HG03354 (cell line): ENCODE measurements at regions not wholly inside any gene's neighbourhood (a gene's known extent, or its start where the extent isn't known, plus 50 kb on each side); places are given as distances from the start of the nearest gene placed in this dataset.

Experiments used
- ATAC-seq: cut with Tn5 transposase; IDR thresholded peaks from one replicate; pipeline ENCODE4 v1.9.1; 2021; ENCODE audit warnings: mild to moderate bottlenecking; ENCODE audit not compliant: unreplicated experiment, poor library complexity, severe bottlenecking

DNA sequence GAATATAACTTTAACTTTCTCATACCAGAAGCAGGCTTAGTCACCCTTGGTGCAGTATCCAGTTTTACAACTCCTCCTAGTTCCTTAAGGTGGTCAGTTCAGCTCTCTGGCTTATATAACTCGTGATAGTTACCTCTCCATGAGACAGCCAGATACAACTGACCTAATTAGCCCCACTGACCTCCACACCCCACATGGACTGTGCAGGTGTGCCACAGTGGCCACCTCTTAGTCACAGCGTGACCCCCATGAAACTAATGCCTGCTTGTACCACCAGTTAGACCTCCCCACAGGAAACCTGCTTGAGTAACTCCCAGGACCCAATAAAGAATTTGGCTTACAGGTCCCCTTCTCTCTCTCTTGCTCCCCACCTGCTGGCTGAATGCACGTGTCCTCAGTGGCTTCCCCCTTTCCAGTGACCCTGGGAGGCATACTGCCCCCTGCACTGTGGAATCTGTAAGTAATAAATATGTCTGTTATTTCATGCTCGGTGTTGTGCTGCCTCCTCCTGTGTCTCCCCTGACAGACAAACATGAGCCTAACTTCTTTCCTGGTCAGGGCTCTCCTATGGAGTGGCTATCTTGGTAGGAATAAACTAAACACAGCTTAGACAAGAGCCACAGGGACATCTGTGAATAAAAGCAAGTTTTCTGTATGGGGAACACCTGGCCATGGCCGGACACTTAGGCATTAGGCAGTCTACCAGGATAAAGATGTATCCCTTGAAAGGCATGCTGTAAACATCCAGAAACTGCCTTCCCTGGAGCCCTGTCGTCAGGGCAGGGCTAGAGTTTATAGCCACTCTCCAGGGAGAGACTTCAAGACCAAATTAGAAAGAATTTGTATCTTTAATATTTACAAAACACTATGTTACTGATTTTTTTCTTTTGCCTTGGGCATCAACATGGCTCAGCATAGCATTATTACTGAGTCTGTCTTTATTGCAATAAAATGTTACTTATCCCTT lies 209.7 kb upstream of the BOD1L1 start:
- no peak for ATAC-seq

DNA sequence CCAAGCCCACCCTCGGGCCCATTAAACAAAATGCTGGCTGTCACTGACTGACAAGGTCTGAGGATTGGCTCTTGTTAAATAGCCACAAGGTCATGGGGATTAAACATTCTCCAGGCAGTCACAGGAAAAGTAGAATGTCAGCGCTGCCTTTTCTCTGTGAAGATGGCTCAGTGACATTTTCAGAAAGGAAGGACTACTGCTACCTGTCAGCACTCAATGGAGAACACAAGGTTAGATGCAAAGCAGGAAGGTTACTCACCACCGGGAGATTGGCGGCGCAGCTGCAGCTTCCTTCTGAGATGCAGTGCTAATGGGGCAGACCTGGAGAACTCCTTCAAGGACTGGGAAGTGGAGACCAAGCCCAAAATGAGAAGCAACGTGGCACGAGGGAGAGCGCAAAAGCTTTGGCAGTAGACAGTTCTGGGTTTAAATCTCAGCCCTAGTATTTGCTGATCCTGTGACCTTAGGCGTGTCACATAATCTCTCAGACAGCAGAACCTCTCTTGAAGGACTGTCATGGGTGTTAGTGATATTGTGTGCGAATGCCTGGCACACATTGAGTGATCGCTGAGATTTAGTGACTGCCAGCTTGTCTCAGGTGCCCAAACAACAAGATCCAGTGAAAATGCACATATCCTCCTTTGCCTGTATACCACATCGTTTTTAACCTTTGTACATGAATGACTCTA lies 213.1 kb upstream of the BOD1L1 start:
- ATAC-seq: no peak

DNA sequence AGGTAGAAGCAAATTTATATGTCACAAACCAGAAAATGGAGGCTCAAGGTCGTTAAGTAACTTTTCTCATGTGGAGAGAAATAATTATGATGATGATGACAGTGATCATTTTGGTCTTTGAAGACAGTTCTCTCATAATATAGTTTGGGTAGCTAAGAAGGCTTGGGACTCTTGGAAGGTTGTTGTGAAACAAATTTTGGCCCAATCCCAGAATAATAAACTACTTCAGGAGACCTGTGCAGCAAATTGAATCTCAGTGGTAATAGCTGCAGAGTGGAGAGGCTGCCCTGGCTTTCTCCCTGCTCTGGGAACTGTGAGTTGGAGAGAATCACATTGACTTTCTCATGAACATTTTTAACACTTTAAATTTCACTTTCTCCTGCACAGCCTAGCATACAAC lies 217.2 kb upstream of the BOD1L1 start:
- no peak for ATAC-seq

DNA sequence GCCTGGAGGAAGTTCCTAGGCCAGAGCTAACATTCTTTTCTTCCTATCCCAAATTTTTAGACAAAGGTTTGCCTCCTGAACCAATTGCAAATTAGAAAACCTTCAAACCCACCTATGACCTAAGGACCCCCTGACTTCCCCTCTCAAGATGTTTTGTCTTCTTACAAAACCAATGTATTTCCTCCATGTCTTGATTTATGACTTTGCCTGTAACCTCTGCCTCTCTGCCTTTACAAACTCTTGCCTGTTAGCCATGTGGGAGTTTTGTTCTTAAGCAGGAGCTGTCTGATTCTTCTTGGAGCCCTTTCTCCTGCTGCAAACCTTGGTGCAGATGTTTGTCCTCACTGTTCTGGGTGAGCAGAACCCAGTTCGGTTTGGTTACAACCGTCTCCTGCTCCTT lies 222.3 kb upstream of the BOD1L1 start:
- no peak for ATAC-seq

DNA sequence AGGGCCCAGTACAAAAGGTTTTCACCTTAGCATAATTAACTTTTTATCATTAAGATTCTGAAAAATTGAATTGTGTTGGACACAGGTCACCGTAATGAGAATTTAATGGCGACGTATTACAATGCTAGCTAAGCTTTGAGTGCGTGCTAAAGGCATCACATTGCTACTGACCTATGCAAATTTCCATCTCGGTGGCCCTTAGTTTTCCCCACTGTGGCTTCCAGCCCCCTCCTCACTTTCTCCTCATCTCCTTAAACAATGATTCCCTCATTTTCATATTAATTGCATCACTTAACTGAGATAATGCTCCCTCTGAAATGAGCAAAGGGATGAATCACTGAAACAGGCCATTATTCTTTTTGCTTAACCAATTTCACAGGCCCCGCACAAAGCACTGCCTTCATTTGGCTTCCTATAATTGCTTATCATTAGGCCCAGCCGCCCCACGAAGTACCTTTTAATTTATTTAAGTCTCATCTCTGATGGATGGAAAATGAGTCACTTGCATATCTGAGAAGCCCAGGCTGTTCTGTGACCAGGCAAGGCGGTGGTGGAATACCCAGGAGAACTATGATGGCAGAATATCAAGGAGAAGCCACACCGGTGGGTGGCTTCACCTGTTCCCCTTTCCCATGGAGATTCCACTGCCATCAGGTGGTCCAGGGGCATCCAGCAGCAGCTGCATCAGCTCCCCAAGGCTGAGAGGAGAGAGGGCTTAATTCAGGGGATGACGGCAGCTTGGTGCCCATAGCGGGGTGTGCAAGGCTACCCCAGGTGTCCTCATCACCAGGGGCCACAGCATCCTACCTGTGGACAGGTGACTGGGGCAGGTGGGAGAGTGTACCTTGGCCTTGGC lies 223.8 kb upstream of the BOD1L1 start:
- no peak for ATAC-seq

DNA sequence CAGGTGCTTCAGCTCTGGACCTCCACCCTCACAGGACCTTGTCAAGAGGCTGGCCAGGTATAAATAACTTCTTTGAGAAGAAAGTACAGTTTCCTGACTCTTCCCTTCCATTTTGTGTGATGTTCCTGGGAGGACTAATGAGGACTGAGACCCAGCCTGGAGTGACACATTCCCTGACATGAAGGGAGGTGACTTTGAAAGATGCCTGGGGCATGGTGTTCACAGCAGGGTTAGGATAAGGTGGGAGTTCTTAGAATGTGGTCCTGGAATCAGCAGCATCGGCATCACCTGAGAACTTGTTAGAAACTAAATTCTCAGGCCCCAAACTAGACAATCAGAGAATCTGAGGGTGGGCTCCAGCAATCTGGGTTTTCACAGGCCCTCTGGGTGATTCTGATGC lies 224.9 kb upstream of the BOD1L1 start:
- no peak for ATAC-seq

DNA sequence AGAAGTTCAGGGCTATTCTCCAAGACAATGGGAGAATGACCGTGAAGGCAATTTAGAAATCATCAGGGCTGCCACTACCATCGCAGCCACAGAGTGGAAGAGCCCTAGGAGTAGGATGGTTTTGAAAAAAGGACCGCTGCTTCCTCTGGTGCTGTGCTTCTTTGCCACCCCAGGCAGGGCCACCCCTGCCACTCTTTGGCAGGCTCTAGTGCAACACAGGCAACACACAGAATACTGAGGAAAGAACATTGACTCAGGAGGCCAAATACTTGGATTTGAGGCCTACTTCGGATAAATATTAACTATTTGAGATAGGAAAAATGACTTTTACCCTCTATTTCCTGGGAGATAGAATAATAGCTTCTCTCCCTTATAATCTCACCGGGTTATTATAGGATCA lies 228.9 kb upstream of the BOD1L1 start:
- no peak for ATAC-seq

DNA sequence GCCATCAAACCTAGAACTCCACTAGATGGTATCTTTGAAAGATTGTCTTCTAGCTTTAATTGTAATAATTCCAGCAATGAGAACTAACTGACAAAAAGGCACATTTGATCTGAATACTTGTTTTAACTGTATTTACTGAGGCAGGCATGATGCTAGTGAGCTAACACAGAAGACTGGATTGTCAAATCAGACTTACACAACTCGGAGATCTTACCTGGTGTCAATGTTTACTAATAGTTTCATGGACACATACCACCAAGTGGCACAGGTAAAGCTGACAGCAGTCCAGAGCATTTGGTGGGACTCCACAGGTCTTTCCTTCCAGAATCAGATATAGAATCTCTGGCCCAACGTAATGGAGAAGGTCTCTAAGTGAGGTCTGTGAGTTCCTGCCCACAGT lies 229.9 kb upstream of the BOD1L1 start:
- ATAC-seq: no peak

DNA sequence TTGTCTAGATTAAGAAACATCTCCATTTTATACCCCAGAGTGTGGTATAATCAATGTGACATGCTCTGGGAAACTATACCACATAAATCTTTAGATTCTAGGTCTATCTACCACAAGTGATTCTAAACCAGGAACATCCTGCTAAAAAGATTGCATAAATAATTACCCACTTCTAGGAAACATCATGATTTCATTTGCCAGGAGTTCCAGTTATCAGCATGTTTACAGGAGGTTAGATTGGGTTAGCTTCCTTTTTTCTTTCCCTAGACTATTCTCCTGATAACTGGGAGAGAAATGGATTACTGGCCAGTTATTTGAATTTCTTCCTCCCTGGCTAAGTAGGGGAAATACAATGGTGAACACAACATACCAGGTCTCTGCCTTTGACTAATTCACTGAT lies 230.3 kb upstream of the BOD1L1 start:
- ATAC-seq: no peak

GRCh38 chr4:13859423-13859822 lies 231.9 kb upstream of the BOD1L1 start:
- ATAC-seq: no peak

GRCh38 chr4:13860126-13860525 lies 232.6 kb upstream of the BOD1L1 start:
- no peak for ATAC-seq

GRCh38 chr4:13865871-13866669 lies 238.5 kb upstream of the BOD1L1 start:
- ATAC-seq: no peak

- ATAC-seq: no peak
Observed at GRCh38 chr4:13866881-13867280, 239.4 kb upstream of the BOD1L1 start.

DNA sequence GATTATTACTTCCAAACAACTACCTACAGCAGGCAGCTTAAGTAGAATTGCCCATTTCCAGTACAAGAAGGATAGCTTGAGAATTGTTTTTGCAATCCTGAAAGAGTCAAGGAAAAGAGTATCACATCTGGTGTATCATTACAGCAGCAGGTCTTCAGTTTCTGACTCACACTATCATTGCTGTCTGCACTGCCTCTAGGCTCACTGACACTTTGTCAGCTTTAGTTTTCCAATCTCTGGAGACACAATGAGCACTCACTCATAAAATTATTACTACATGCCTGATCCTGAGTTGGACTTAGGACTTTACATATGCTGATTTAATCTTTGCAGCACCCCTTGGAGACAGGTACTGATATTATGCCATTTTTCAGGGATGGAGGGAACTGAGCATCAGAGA lies 244.6 kb upstream of the BOD1L1 start:
- no peak for ATAC-seq

GRCh38 chr4:13872955-13873354 lies 245.4 kb upstream of the BOD1L1 start:
- ATAC-seq: no peak

DNA sequence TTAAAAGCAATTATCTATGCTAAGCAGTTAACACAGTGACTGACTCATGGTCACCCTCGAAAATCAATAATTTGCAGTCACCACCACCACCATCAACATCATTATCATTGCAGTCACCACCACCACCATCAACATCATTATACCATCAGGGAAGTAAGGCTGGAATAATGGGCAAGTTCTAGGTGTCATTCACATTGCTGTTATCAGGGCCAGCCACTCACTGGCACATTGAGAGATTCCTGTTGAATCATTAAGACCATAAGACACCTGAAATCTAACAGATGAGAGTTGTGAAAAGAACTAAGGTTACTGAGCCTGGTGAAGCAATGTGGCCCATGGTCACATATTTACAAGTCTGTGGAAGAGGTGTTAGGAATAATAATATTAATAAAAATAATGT lies 247.7 kb upstream of the BOD1L1 start:
- no peak for ATAC-seq

DNA sequence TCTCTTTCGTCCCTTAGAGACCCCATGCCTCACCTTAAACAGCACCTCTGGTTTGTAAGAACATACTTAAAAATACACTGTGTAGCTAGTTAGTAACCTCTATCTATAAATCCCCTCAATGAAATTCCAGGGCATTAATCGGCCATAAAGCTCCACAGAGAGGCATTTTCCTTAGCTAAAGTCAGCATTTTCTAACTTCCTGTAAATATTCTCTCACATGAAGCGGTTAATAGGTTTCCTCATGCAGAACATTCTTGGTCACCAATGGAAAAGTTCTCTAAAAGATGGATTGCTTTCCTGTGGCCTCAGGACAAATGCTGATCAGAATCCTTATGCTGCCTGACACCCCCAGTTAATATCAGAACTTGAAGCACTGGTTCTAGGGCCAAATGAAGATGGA lies 248.6 kb upstream of the BOD1L1 start:
- ATAC-seq: no peak

DNA sequence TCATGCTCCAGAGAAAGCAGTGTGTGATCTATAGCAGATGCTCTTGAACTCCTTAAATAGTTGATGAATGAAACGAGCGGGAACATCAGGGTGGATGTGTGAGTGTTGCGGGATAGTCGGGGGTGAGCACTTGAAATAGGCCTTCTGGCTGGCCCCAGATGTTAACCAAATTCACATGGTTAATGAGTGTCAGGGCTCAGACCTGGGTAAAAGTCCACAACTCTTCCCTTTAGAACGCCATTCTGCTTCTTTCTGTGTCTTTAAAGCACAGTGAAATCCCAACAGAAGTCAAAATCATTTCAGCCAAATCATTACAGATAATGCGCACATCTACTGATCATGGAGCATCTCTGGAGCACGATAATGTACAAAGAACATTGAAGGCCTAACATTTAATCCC lies 249.4 kb upstream of the BOD1L1 start:
- ATAC-seq: no peak

GRCh38 chr4:13877626-13878025 lies 250.1 kb upstream of the BOD1L1 start:
- ATAC-seq: no peak

- ATAC-seq: no peak
Observed at GRCh38 chr4:13881892-13882291, 254.4 kb upstream of the BOD1L1 start.
